ENCODE measurements at regions not wholly inside any gene's neighbourhood (a gene's known extent, or its start where the extent isn't known, plus 50 kb on each side); places are given as distances from the start of the nearest gene placed in this dataset.

DNA sequence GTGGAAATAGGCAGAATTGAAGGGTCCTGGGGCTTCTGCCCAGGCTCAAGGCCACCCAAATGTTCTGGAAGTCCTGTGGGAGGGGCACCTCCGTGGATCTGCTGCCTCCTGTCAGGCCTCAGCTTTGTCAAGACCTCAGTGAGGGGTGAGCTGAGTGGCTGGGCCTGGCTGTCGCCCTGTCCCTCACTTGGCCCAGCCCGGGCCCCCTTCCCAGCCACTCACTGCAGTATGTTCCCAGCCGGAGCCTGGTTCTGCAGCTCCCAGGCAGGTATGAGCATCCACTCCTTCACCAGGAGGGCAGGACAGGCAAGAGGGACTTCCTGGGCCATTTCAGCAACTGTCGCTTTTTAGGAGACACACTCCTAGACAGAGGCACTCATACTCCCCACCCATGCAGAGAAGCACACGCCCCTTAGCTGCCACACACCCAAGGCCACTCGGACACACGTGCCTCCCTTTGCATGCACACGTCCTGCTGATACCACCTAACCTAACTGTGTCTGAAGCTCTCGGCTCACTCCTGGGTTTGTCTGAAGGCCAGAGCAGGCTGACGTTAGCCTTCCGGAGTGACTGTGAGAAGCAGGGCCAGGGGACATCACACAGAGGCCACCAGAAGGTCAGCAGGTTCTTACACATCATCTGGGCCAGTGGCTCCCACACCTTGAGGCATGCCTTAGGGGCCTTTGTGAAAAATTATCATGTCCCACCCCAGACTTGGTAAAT is 72.2 kb upstream of the COL13A1 start:
- H3K36me3 ChIP-seq (ENCODE audit: control insufficient read depth, insufficient read depth, low read length), result no peaks in the 10 kb centered on the region
- H3K9ac ChIP-seq, result no peak overlapping the region
- no peak overlapping the region for H3K4me3 ChIP-seq (ENCODE audit: low read depth, low read length)
- peaks cover 10% of the 10 kb centered on the region for H3K4me1 ChIP-seq
- H3K4me2 ChIP-seq (ENCODE audit: low read length), result no peak overlapping the region
- TF ChIP-seq, protein P1, sequence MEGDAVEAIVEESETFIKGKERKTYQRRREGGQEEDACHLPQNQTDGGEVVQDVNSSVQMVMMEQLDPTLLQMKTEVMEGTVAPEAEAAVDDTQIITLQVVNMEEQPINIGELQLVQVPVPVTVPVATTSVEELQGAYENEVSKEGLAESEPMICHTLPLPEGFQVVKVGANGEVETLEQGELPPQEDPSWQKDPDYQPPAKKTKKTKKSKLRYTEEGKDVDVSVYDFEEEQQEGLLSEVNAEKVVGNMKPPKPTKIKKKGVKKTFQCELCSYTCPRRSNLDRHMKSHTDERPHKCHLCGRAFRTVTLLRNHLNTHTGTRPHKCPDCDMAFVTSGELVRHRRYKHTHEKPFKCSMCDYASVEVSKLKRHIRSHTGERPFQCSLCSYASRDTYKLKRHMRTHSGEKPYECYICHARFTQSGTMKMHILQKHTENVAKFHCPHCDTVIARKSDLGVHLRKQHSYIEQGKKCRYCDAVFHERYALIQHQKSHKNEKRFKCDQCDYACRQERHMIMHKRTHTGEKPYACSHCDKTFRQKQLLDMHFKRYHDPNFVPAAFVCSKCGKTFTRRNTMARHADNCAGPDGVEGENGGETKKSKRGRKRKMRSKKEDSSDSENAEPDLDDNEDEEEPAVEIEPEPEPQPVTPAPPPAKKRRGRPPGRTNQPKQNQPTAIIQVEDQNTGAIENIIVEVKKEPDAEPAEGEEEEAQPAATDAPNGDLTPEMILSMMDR (IDR thresholded peaks at IDR 0.05), result no peak
- no peak overlapping the region for H2AFZ ChIP-seq
- no peaks in the 10 kb centered on the region for H3K9me3 ChIP-seq (ENCODE audit: control insufficient read depth, low read length)
- no peak overlapping the region for H3K27ac ChIP-seq
- H3K79me2 ChIP-seq, result no peaks in the 10 kb centered on the region
- no peaks in the 10 kb centered on the region for H3K27me3 ChIP-seq (ENCODE audit: control insufficient read depth, insufficient read depth, low read length)

DNA sequence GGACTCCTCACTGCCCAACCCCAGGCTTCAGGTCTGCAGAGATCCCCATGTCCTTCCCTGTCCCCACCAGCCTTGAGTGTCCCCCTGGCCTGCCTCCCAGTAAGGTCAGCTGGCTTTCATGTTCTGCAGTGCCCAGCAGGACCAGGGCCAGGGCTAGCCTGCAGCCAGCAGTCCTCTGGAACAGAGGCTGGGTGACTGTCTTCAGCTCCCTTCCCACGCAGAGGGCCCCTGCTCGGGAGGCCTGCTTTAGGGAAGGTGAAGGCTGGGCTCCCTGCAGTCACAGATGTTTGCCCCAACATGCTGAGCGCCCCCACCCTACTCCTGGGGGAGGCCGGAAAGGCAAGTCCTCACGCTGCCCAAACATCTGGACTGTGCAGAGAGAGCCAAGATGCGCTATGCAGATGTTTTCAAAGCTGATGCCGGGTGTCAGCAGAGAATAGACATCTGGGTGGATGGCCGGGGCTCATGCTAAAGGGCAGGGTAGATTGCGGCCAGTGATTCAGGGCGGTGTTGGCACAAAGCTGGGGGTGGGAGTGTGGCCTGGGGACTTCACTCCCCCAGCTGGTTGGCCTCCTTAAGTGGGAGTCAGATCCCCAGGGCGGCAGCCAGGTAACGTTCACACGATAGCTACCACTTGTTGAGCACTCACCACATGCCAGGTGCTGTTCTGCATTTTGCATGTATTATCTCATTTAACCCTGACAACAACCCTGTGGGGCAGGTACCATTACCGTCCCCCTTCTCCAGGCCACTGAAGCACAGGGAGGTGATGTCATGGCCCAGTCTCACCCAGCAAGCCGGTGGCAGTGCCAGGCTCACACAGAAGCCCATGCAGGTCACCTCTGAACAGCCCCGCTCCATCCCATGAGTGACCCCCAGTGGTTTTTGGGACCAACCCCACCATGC is 71.2 kb upstream of the COL13A1 start:
- no peak overlapping the region for H3K27ac ChIP-seq
- H3K9me3 ChIP-seq (ENCODE audit: control insufficient read depth, low read length), result no peaks in the 10 kb centered on the region
- no peak overlapping the region for H3K4me3 ChIP-seq (ENCODE audit: low read depth, low read length)
- H3K79me2 ChIP-seq, result no peaks in the 10 kb centered on the region
- no peaks in the 10 kb centered on the region for H3K36me3 ChIP-seq (ENCODE audit: control insufficient read depth, insufficient read depth, low read length)
- no peaks in the 10 kb centered on the region for H3K27me3 ChIP-seq (ENCODE audit: control insufficient read depth, insufficient read depth, low read length)
- H3K4me1 ChIP-seq, result peaks cover 10% of the 10 kb centered on the region
- H3K9ac ChIP-seq, result no peak overlapping the region
- TF ChIP-seq, protein P1 (IDR thresholded peaks at IDR 0.05), result no peak
- H3K4me2 ChIP-seq (ENCODE audit: low read length), result no peak overlapping the region
- H2AFZ ChIP-seq, result no peak overlapping the region

DNA sequence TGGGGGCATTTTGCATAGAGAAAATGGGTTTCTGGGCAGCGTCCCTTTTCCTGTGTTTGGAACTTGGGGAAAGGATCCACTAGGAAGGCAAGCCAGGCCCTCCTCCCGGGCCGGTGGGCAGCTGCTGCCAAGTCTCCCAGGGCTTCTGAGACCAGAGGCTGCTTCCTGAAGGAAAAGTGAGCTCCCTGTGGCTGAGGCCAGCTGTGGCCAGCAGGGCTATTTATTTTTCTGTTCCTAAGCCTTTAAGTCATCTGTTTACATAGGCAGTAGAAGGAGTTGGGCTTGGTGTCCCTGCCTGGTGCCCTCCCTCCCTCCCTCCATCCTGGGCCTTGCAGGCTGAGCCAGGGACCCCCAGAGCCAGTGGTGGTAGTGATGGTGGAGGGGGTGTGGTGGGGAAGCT is 70.5 kb upstream of the COL13A1 start:
- H3K27ac ChIP-seq, result no peak overlapping the region
- H3K4me3 ChIP-seq (ENCODE audit: low read depth, low read length), result no peak overlapping the region
- no peak overlapping the region for H3K9ac ChIP-seq
- no peak overlapping the region for H3K4me2 ChIP-seq (ENCODE audit: low read length)
- H3K4me1 ChIP-seq, result peaks cover 10% of the 10 kb centered on the region
- TF ChIP-seq, protein P1 (IDR thresholded peaks at IDR 0.05), result no peak
- no peaks in the 10 kb centered on the region for H3K79me2 ChIP-seq
- no peaks in the 10 kb centered on the region for H3K36me3 ChIP-seq (ENCODE audit: control insufficient read depth, insufficient read depth, low read length)
- no peak overlapping the region for H2AFZ ChIP-seq
- no peaks in the 10 kb centered on the region for H3K9me3 ChIP-seq (ENCODE audit: control insufficient read depth, low read length)
- H3K27me3 ChIP-seq (ENCODE audit: control insufficient read depth, insufficient read depth, low read length), result no peaks in the 10 kb centered on the region

DNA sequence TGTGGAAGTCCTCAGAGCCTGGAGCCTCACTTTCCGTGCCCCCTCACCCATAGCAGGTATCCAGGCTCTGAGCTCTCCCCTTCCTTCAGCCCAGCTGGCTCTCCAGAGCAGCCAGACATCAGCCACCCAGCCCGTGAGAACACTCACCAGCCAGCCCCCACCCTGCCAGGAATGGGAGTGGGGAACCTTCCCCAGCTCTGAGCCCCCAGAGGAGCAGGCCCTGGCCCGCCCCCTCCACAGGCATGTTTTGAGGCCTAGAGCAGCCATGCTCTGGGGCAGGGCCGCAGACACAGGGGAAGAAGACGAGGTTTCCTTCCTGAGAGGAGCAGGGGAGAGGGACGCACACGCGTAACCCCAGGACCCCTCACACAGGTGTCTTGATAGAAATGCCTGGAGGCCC is 70.0 kb upstream of the COL13A1 start:
- Histone ChIP-seq H2AFZ (no peak overlapping the region), H3K36me3 (ENCODE audit: control insufficient read depth, insufficient read depth, low read length) (no peaks in the 10 kb centered on the region), H3K9ac (no peak overlapping the region), H3K27me3 (ENCODE audit: control insufficient read depth, insufficient read depth, low read length) (no peaks in the 10 kb centered on the region), H3K27ac (no peak overlapping the region), H3K9me3 (ENCODE audit: control insufficient read depth, low read length) (no peaks in the 10 kb centered on the region), H3K4me1 (peaks cover 10% of the 10 kb centered on the region), H3K4me2 (ENCODE audit: low read length) (no peak overlapping the region), H3K79me2 (no peaks in the 10 kb centered on the region), H3K4me3 (ENCODE audit: low read depth, low read length) (no peak overlapping the region)
- TF ChIP-seq, protein P1 (IDR thresholded peaks at IDR 0.05), result no peak

All from parathyroid adenoma (tissue), 2 donors.